Testis (tissue), 2 donors: ENCODE measurements at regions not wholly inside any gene's neighbourhood (a gene's known extent, or its start where the extent isn't known, plus 50 kb on each side); places are given as distances from the start of the nearest gene placed in this dataset.
"Not testable (repeated sequence)": the region's sequence is repeated elsewhere in the genome, so short reads cannot be mapped to it uniquely, and the experiment has no call there.

Source experiments
- DNase-seq: peaks from one replicate; pipeline ENCODE4 v3.0.0-alpha.2; 2019
- H3K27ac ChIP-seq, 2 donors: fragments of 200-600 bp; sonication (generic); one replicate each; pipeline ENCODE4 v1.5.1; 2019
- H3K27me3 ChIP-seq: fragments of 200-600 bp; sonication (generic); one replicate; pipeline ENCODE4 v1.5.1; 2019
- H3K36me3 ChIP-seq: fragments of 200-600 bp; sonication (generic); one replicate; pipeline ENCODE4 v1.5.1; 2017; ENCODE audit warnings: low read depth; ENCODE audit errors: missing control alignments
- H3K4me1 ChIP-seq: fragments of 200-600 bp; sonication (generic); one replicate; pipeline ENCODE4 v1.5.1; 2019
- H3K4me3 ChIP-seq, 2 donors: fragments of 200-600 bp; sonication (generic); one replicate each; pipeline ENCODE4 v1.5.1; 2017 to 2019
- H3K9me3 ChIP-seq: fragments of 200-600 bp; sonication (generic); one replicate; pipeline ENCODE4 v1.5.1; 2017
- CTCF ChIP-seq, 3 experiments: fragments of 450-650 bp in 2 of 3; fragments of 200-600 bp in 1 of 3; sonication (generic) in 1 of 3; IDR thresholded peaks; one replicate each; pipeline ENCODE4 v1.5.1; 2016 to 2019; ENCODE audit warnings: antibody characterized with exemption in 3 of 3, mild to moderate bottlenecking in 2 of 3, moderate library complexity in 1 of 3
- POLR2A ChIP-seq: fragments of 450-650 bp; IDR thresholded peaks from one replicate; pipeline ENCODE4 v1.6.1; 2017; ENCODE audit warnings: antibody characterized with exemption, mild to moderate bottlenecking, moderate library complexity
- WGBS, 2 donors: methylation state at CpG; one replicate each; pipeline ENCODE4 v1.1.5; 2018; 5-methylcytosine and 5-hydroxymethylcytosine counted together
- intact Hi-C: fragments of 100-400 bp; cut with DNase I; formaldehyde crosslinking; loops from one replicate; pipeline ENCODE4 v1.15.1; 2023; ENCODE audit warnings: low total_unique reads

- no peak overlapping the region for H3K4me3 ChIP-seq
- H3K9me3 ChIP-seq = no peaks in the 10 kb centered on the region
- H3K36me3 ChIP-seq = no peaks in the 10 kb centered on the region
- TF ChIP-seq POLR2A = no peak
- H3K27ac ChIP-seq = no peak overlapping the region
- no peaks in the 10 kb centered on the region for H3K4me1 ChIP-seq
- H3K27me3 ChIP-seq = no peaks in the 10 kb centered on the region
- intact Hi-C loops = no loop called here
- WGBS, 2 donors = 80% methylated on average over 3 of the region's 3 CpGs
- DNase-seq = no peak
These were observed 376.9 kb upstream of the NRG3 start for GRCh38 chr10:81498011-81498551.

GRCh38 chr10:81502677-81503359 lies 372.2 kb upstream of the NRG3 start:
- H3K4me3 ChIP-seq = peak overlapping the region; percentile 31 to 53
- no peaks in the 10 kb centered on the region for H3K36me3 ChIP-seq
- no peaks in the 10 kb centered on the region for H3K27me3 ChIP-seq
- DNase-seq = peak; percentile 32
- intact Hi-C loops = no loop called here
- TF ChIP-seq POLR2A (no peak), CTCF (IDR thresholded peaks at IDR 0.05) (no peak)
- no peak overlapping the region for H3K27ac ChIP-seq
- no peaks in the 10 kb centered on the region for H3K4me1 ChIP-seq
- H3K9me3 ChIP-seq = no peaks in the 10 kb centered on the region
- 67 to 82% methylated on average over 23 to 31 of the region's 35 CpGs for WGBS, 2 donors

- H3K4me3 ChIP-seq, intact Hi-C loops, H3K9me3 ChIP-seq, H3K27ac ChIP-seq, H3K4me1 ChIP-seq, H3K36me3 ChIP-seq, DNase-seq, H3K27me3 ChIP-seq: not testable (repeated sequence)
- WGBS, 2 donors = 86 to 91% methylated on average over 15 to 19 of the region's 25 CpGs
These were observed 369.2 kb upstream of the NRG3 start for GRCh38 chr10:81505777-81506176.

- Histone ChIP-seq H3K27me3 (no peaks in the 10 kb centered on the region), H3K4me3 (no peak overlapping the region), H3K27ac (no peak overlapping the region), H3K36me3 (no peaks in the 10 kb centered on the region), H3K9me3 (no peaks in the 10 kb centered on the region), H3K4me1 (no peaks in the 10 kb centered on the region)
- no peak for DNase-seq
- TF ChIP-seq CTCF (IDR thresholded peaks at IDR 0.05) (no peak), POLR2A (no peak)
- intact Hi-C loops = no loop called here
These were observed 360.2 kb upstream of the NRG3 start for GRCh38 chr10:81514811-81515210.

- H3K36me3 ChIP-seq = no peaks in the 10 kb centered on the region
- TF ChIP-seq CTCF (IDR thresholded peaks at IDR 0.05) (no peak), POLR2A (no peak)
- no peaks in the 10 kb centered on the region for H3K4me1 ChIP-seq
- H3K27me3 ChIP-seq = no peaks in the 10 kb centered on the region
- 53 to 69% methylated on average over 1 of the region's 1 CpG for WGBS, 2 donors
- intact Hi-C loops = no loop called here
- no peak overlapping the region for H3K4me3 ChIP-seq
- no peaks in the 10 kb centered on the region for H3K9me3 ChIP-seq
- no peak for DNase-seq
- no peak overlapping the region for H3K27ac ChIP-seq
These were observed 354.3 kb upstream of the NRG3 start for GRCh38 chr10:81520688-81521087.

GRCh38 chr10:81524467-81524866 lies 350.5 kb upstream of the NRG3 start:
- intact Hi-C loops = no loop called here
- H3K27ac ChIP-seq = no peak overlapping the region
- no peaks in the 10 kb centered on the region for H3K4me1 ChIP-seq
- H3K9me3 ChIP-seq = no peaks in the 10 kb centered on the region
- no peaks in the 10 kb centered on the region for H3K27me3 ChIP-seq
- no peaks in the 10 kb centered on the region for H3K36me3 ChIP-seq
- DNase-seq = no peak
- 43 to 60% methylated on average over 2 of the region's 2 CpGs for WGBS, 2 donors
- H3K4me3 ChIP-seq = no peak overlapping the region
- TF ChIP-seq CTCF (IDR thresholded peaks at IDR 0.05) = no peak
- TF ChIP-seq POLR2A = no peak
